ENCODE measurements at regions not wholly inside any gene's neighbourhood (a gene's known extent, or its start where the extent isn't known, plus 50 kb on each side); places are given as distances from the start of the nearest gene placed in this dataset.
"Not testable (repeated sequence)": the region's sequence is repeated elsewhere in the genome, so short reads cannot be mapped to it uniquely, and the experiment has no call there.

- DNase-seq, result no peak
These were observed 612.8 kb downstream of the C4orf33 start for GRCh38 chr4:129708784-129709183.

GRCh38 chr4:129738175-129738574 lies 642.2 kb downstream of the C4orf33 start:
- DNase-seq, result no peak

DNA sequence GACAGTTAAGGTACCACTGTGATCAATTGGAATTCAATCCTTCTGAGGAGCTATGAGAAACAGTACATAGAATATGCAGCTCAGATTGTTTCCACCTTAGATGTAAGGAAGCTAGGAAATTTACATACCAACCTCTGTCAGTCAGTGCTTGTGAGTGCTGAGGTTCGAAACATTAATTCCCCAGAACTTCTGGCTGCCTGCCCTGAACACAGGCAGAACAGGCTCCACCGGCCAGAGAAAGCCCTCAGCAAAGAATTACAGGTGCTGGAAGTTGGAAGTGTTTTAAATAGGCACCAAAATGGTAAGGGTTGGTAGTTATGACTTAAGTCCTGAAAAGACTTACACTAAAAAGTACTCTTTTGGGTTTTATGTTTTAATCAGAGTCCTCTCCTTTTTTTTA lies 651.8 kb downstream of the C4orf33 start:
- DNase-seq, result no peak

DNA sequence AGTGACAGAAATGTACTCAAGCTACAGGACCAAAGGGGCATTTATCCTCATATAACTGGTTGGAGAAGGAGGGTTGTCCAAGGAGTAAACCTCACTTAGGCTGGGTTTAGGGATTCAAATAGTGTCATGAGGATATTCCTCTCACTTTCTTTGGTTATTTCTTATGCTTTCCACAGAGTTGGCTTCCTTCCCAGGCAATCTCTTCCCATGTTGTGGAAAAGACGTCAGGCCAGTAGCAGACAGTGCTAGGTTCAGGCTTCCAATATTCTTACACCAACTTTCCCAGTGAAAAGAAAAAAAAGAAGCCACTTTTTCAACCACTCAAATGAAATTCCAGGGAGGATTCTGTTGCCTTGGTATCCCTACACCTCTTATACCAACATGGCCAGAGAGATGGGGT lies 653.0 kb downstream of the C4orf33 start:
- DNase-seq, result no peak

- no peak for DNase-seq
These were observed 655.7 kb downstream of the C4orf33 start for GRCh38 chr4:129751646-129752045.

- DNase-seq, result no peak
These were observed 687.6 kb downstream of the C4orf33 start for GRCh38 chr4:129783596-129783995.

GRCh38 chr4:129788486-129788885 lies 692.5 kb downstream of the C4orf33 start:
- no peak for DNase-seq

DNA sequence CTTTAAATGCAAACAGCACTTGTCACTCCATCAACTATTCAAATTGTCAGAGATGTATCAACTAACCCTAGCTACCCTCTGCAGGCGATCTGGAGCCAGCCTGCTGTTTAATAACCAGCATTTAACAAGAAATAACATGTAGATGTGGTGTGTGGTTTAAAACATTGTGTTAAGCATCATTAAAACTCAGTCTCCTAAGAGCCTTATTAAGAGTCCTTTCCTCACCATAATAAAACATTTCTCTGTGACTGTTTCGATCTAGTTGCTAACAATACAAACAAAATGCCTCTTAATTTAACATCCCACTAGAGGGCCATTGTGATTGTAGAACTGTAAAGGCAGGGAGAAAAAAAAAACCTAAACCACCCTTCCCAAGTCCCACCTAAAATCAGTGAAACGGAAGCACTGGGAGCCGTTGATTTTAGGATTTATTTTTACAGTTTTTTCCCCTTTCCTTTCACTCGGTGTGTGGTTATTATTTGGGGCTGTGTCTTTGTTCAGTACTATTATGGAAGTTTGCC lies 708.6 kb downstream of the C4orf33 start:
- DNase-seq, result no peak

GRCh38 chr4:129806986-129807385 lies 711.0 kb downstream of the C4orf33 start:
- no peak for DNase-seq

GRCh38 chr4:129808242-129808641 lies 712.3 kb downstream of the C4orf33 start:
- no peak for DNase-seq

DNA sequence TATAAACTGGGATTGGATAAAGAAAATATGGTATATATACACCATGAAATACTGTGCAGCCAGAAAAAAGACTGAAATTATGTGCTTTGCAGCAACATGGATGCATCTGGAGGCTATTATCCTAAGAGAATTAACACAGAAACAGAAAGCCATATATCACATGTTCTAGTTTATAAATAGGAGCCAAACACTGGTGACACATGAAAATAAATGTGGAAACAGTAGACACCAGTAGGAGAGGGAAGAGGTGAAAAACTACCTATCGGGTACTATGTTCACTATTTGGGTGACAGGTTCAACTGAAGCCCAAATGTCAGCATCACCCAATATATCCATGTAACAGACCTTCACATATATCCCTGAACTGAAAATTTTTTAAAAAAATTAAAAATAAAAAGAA lies 725.1 kb downstream of the C4orf33 start:
- DNase-seq, result no peak

- no peak for DNase-seq
These were observed 726.0 kb downstream of the C4orf33 start for GRCh38 chr4:129821963-129822362.

GRCh38 chr4:129822701-129823100 lies 726.7 kb downstream of the C4orf33 start:
- DNase-seq, result no peak

GRCh38 chr4:129823105-129823504 lies 727.2 kb downstream of the C4orf33 start:
- no peak for DNase-seq

GRCh38 chr4:129829373-129829772 lies 733.4 kb downstream of the C4orf33 start:
- no peak for DNase-seq

- no peak for DNase-seq
These were observed 743.7 kb downstream of the C4orf33 start for GRCh38 chr4:129839687-129840086.

GRCh38 chr4:129842096-129842495 lies 746.1 kb downstream of the C4orf33 start:
- DNase-seq, result no peak

- DNase-seq, result no peak
These were observed 756.5 kb downstream of the C4orf33 start for GRCh38 chr4:129852434-129852833.

DNA sequence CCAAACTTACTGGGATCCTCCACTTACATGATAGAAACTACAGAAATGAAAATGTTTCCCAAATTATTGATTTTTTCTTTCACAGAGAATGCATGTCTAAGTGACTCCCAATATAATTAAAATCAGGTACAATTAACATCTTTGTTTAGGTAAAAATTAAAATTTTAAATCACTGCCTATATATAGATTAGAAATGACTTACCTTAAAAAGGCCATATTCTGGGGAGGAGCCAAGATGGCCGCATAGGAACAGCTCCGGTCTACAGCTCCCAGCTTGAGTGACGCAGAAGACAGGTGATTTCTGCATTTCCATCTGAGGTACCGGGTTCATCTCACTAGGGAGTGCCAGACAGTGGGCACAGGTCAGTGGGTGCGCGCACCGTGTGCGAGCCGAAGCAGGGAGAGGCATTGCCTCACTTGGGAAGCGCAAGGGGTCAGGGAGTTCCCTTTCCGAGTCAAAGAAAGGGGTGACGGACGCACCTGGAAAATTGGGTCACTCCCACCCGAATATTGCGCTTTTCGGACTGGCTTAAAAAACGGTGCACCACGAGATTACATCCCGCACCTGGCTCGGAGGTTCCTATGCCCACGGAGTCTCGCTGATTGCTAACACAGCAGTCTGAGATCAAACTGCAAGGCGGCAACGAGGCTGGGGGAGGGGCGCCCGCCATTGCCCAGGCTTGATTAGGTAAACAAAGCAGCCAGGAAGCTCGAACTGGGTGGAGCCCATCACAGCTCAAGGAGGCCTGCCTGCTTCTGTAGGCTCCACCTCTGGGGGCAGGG lies 757.9 kb downstream of the C4orf33 start:
- not testable (repeated sequence) for DNase-seq

DNA sequence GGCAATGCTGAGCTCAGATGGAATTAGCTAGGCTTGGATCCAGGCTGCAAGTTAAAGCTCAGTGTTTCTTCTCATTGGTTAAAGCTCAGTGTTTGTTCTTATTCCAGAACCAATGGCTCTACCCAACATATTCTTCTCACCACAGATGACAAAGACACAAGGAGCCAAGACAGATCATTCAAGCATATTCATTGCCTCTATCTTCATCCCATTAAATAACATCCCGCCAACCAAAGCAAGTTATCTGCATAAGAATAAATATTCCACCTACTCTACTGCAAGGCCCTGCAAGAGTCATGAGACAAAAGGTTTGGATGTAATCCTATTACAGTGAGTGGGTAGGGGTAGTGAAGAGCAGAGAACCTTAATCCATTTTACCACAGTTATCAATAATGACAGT lies 766.5 kb downstream of the C4orf33 start:
- DNase-seq, result no peak

DNA sequence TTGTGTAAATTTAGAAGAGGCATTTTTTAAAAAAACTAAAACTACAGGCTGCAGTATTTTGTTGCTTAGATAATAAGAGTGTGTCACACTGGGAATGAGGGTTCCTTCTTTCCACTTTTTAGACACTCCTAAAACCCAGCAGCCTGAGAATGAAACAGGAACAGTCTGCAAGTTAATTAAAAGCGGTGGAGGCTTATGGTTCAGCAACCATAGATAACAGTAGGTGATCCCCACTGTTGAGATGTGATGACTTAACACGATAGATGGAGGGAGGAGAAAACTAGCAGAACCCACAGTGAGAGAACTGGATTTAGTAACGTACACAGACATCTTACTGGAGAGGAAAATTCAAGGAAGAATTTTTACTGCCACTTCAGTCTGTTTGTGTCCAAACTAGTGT lies 767.3 kb downstream of the C4orf33 start:
- no peak for DNase-seq

- DNase-seq, result no peak
These were observed 788.0 kb downstream of the C4orf33 start for GRCh38 chr4:129883996-129884395.

DNA sequence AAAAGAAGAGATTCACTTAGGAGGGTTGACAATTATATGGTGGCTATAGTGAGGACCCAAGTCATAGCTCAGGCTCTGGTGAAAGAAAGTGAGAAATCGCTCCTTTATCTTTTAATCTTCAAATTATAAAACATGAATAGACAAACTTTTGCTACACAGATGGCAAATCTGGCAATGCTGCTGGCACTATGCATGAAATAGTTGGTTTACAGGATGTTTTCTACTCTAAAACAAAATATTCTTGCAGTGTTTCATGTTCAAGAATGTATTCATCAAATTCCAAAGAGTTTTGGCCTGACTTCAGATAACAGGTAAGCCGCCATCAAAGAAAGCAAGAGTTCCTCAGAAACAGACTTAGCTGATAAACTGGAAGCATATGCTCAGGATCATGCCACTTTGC lies 801.2 kb downstream of the C4orf33 start:
- DNase-seq, result no peak

DNA sequence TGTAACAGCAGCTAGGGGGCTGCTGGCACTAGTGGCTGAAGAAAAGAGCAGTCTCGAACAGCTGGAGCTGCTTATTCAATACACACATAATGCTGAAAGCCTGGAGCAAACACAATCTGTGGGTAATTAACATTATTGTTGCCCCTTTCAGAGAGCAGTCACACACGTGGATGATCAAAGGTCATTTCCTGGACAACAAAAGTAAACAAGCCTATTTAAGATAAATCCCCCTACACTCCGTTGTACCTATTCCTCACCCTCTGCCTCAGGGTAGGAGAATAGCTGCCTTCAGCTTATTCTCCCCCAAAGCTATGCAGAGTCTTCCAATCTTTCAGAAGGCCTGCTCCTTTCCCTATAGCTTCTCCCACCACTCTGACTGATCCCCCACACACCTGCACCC lies 803.9 kb downstream of the C4orf33 start:
- DNase-seq, result no peak

- no peak for DNase-seq
These were observed 804.5 kb downstream of the C4orf33 start for GRCh38 chr4:129900430-129900953.

Data from activated CD4-positive, CD25-positive, alpha-beta regulatory T cell (primary cell).